ENCODE measurements at regions not wholly inside any gene's neighbourhood (a gene's known extent, or its start where the extent isn't known, plus 50 kb on each side); places are given as distances from the start of the nearest gene placed in this dataset.
"Not testable (repeated sequence)": the region's sequence is repeated elsewhere in the genome, so short reads cannot be mapped to it uniquely, and the experiment has no call there.

- no peak for ATAC-seq
- H3K4me1 Mint-ChIP-seq (ENCODE audit: low read depth), result no peaks in the 10 kb centered on the region
- H3K36me3 Mint-ChIP-seq (ENCODE audit: low read depth), result no peaks in the 10 kb centered on the region
- H3K27me3 Mint-ChIP-seq (ENCODE audit: low read depth), result no peaks in the 10 kb centered on the region
- POLR2A ChIA-PET, result no interaction called here
- no peak overlapping the region for H3K4me3 Mint-ChIP-seq
- no peaks in the 10 kb centered on the region for H3K9me3 Mint-ChIP-seq (ENCODE audit: insufficient read depth)
- DNase-seq, result peak; percentile 49
- H3K27ac Mint-ChIP-seq, result no peak overlapping the region
- CTCF ChIA-PET, result interaction anchor here (0.8 kb wide), 2 partner anchors 11 to 24 kb away, joined by 3 read pairs; no protein-coding TSS in a partner anchor
These were observed 207.9 kb upstream of the MYO3A start for GRCh38 chr10:25725917-25726716.

- no peak for DNase-seq
- Mint-ChIP-seq H3K4me1 (ENCODE audit: low read depth) (no peaks in the 10 kb centered on the region), H3K4me3 (no peak overlapping the region), H3K27ac (no peak overlapping the region), H3K36me3 (ENCODE audit: low read depth) (no peaks in the 10 kb centered on the region), H3K9me3 (ENCODE audit: insufficient read depth) (no peaks in the 10 kb centered on the region), H3K27me3 (ENCODE audit: low read depth) (no peaks in the 10 kb centered on the region)
- no peak for ATAC-seq
- ChIA-PET POLR2A (no interaction called here), CTCF (no interaction called here)
These were observed 195.3 kb upstream of the MYO3A start for GRCh38 chr10:25738776-25739175.

- Mint-ChIP-seq H3K36me3 (ENCODE audit: low read depth) (no peaks in the 10 kb centered on the region), H3K4me3 (no peak overlapping the region), H3K27me3 (ENCODE audit: low read depth) (no peaks in the 10 kb centered on the region), H3K9me3 (ENCODE audit: insufficient read depth) (no peaks in the 10 kb centered on the region), H3K4me1 (ENCODE audit: low read depth) (no peaks in the 10 kb centered on the region), H3K27ac (no peak overlapping the region)
- POLR2A ChIA-PET, result no interaction called here
- DNase-seq (no peak), ATAC-seq (no peak)
- CTCF ChIA-PET, result no interaction called here
These were observed 190.2 kb upstream of the MYO3A start for GRCh38 chr10:25743832-25744231.

GRCh38 chr10:25744574-25744973 is 189.5 kb upstream of the MYO3A start:
- no peak overlapping the region for H3K27ac Mint-ChIP-seq
- POLR2A ChIA-PET, result no interaction called here

GRCh38 chr10:25745976-25746375 is 188.1 kb upstream of the MYO3A start:
- Mint-ChIP-seq H3K27ac (no peak overlapping the region), H3K4me1 (ENCODE audit: low read depth) (no peaks in the 10 kb centered on the region), H3K9me3 (ENCODE audit: insufficient read depth) (no peaks in the 10 kb centered on the region), H3K27me3 (ENCODE audit: low read depth) (no peaks in the 10 kb centered on the region), H3K36me3 (ENCODE audit: low read depth) (no peaks in the 10 kb centered on the region), H3K4me3 (no peak overlapping the region)
- POLR2A ChIA-PET, result no interaction called here
- DNase-seq, result no peak
- CTCF ChIA-PET, result no interaction called here
- no peak for ATAC-seq

More at GRCh38 chr10:25744574-25744973, 189.5 kb upstream of the MYO3A start:
- no peaks in the 10 kb centered on the region for H3K27me3 Mint-ChIP-seq (ENCODE audit: low read depth)
- CTCF ChIA-PET, result no interaction called here
- no peaks in the 10 kb centered on the region for H3K36me3 Mint-ChIP-seq (ENCODE audit: low read depth)
- H3K4me3 Mint-ChIP-seq, result no peak overlapping the region
- DNase-seq (no peak), ATAC-seq (no peak)
- H3K9me3 Mint-ChIP-seq (ENCODE audit: insufficient read depth), result no peaks in the 10 kb centered on the region
- no peaks in the 10 kb centered on the region for H3K4me1 Mint-ChIP-seq (ENCODE audit: low read depth)

- H3K4me1 Mint-ChIP-seq (ENCODE audit: low read depth), result no peaks in the 10 kb centered on the region
- H3K36me3 Mint-ChIP-seq (ENCODE audit: low read depth), result no peaks in the 10 kb centered on the region
- DNase-seq, result no peak
- ChIA-PET POLR2A (no interaction called here), CTCF (no interaction called here)
- no peak for ATAC-seq
- no peak overlapping the region for H3K27ac Mint-ChIP-seq
- H3K9me3 Mint-ChIP-seq (ENCODE audit: insufficient read depth), result no peaks in the 10 kb centered on the region
- no peak overlapping the region for H3K4me3 Mint-ChIP-seq
- H3K27me3 Mint-ChIP-seq (ENCODE audit: low read depth), result no peaks in the 10 kb centered on the region
These were observed 186.9 kb upstream of the MYO3A start for GRCh38 chr10:25747084-25747483.

- no peak overlapping the region for H3K27ac Mint-ChIP-seq
- no peaks in the 10 kb centered on the region for H3K36me3 Mint-ChIP-seq (ENCODE audit: low read depth)
- no peaks in the 10 kb centered on the region for H3K9me3 Mint-ChIP-seq (ENCODE audit: insufficient read depth)
- H3K4me1 Mint-ChIP-seq (ENCODE audit: low read depth), result no peaks in the 10 kb centered on the region
- POLR2A ChIA-PET, result no interaction called here
- no peaks in the 10 kb centered on the region for H3K27me3 Mint-ChIP-seq (ENCODE audit: low read depth)
- no peak overlapping the region for H3K4me3 Mint-ChIP-seq
- ATAC-seq (no peak), DNase-seq (no peak)
- CTCF ChIA-PET, result interaction anchor here (0.6 kb wide), 1 partner anchor 10 kb away, joined by 3 read pairs; no protein-coding TSS in a partner anchor
These were observed 185.5 kb upstream of the MYO3A start for GRCh38 chr10:25748509-25748908.

- H3K27ac Mint-ChIP-seq, result no peak overlapping the region
- CTCF ChIA-PET, result no interaction called here
- no peaks in the 10 kb centered on the region for H3K9me3 Mint-ChIP-seq (ENCODE audit: insufficient read depth)
- DNase-seq (no peak), ATAC-seq (no peak)
- no peaks in the 10 kb centered on the region for H3K27me3 Mint-ChIP-seq (ENCODE audit: low read depth)
- no peaks in the 10 kb centered on the region for H3K36me3 Mint-ChIP-seq (ENCODE audit: low read depth)
- POLR2A ChIA-PET, result no interaction called here
- no peak overlapping the region for H3K4me3 Mint-ChIP-seq
- H3K4me1 Mint-ChIP-seq (ENCODE audit: low read depth), result no peaks in the 10 kb centered on the region
These were observed 180.3 kb upstream of the MYO3A start for GRCh38 chr10:25753776-25754175.

- H3K27me3 Mint-ChIP-seq (ENCODE audit: low read depth); H3K36me3 Mint-ChIP-seq (ENCODE audit: low read depth); POLR2A ChIA-PET; ATAC-seq; H3K9me3 Mint-ChIP-seq (ENCODE audit: insufficient read depth); H3K4me3 Mint-ChIP-seq; DNase-seq; CTCF ChIA-PET; H3K27ac Mint-ChIP-seq; H3K4me1 Mint-ChIP-seq (ENCODE audit: low read depth): not testable (repeated sequence)
These were observed 178.2 kb upstream of the MYO3A start for GRCh38 chr10:25755874-25756273.

- no peaks in the 10 kb centered on the region for H3K9me3 Mint-ChIP-seq (ENCODE audit: insufficient read depth)
- ChIA-PET CTCF (no interaction called here), POLR2A (no interaction called here)
- no peak overlapping the region for H3K27ac Mint-ChIP-seq
- DNase-seq, result no peak
- H3K4me1 Mint-ChIP-seq (ENCODE audit: low read depth), result no peaks in the 10 kb centered on the region
- H3K27me3 Mint-ChIP-seq (ENCODE audit: low read depth), result no peaks in the 10 kb centered on the region
- H3K36me3 Mint-ChIP-seq (ENCODE audit: low read depth), result no peaks in the 10 kb centered on the region
- ATAC-seq, result no peak
- H3K4me3 Mint-ChIP-seq, result no peak overlapping the region
These were observed 177.2 kb upstream of the MYO3A start for GRCh38 chr10:25756784-25757183.

GRCh38 chr10:25758041-25758457 is 176.0 kb upstream of the MYO3A start:
- ChIA-PET POLR2A (no interaction called here), CTCF (interaction anchor here (0.6 to 1.0 kb wide), 3 partner anchors 10 to 117 kb away, joined by 3 read pairs; no protein-coding TSS in a partner anchor)
- Mint-ChIP-seq H3K27me3 (ENCODE audit: low read depth) (no peaks in the 10 kb centered on the region), H3K4me3 (no peak overlapping the region), H3K9me3 (ENCODE audit: insufficient read depth) (no peaks in the 10 kb centered on the region), H3K4me1 (ENCODE audit: low read depth) (no peaks in the 10 kb centered on the region), H3K36me3 (ENCODE audit: low read depth) (no peaks in the 10 kb centered on the region), H3K27ac (no peak overlapping the region)
- DNase-seq (no peak), ATAC-seq (no peak)

GRCh38 chr10:25758511-25758910 is 175.5 kb upstream of the MYO3A start:
- H3K9me3 Mint-ChIP-seq (ENCODE audit: insufficient read depth), result no peaks in the 10 kb centered on the region
- POLR2A ChIA-PET, result no interaction called here
- H3K4me3 Mint-ChIP-seq, result no peak overlapping the region
- H3K4me1 Mint-ChIP-seq (ENCODE audit: low read depth), result no peaks in the 10 kb centered on the region
- ATAC-seq (no peak), DNase-seq (no peak)
- H3K27ac Mint-ChIP-seq, result no peak overlapping the region
- no peaks in the 10 kb centered on the region for H3K36me3 Mint-ChIP-seq (ENCODE audit: low read depth)
- CTCF ChIA-PET, result interaction anchor here (0.6 kb wide), 2 partner anchors 10 to 55 kb away, joined by 3 read pairs; no protein-coding TSS in a partner anchor
- H3K27me3 Mint-ChIP-seq (ENCODE audit: low read depth), result no peaks in the 10 kb centered on the region

- POLR2A ChIA-PET, result no interaction called here
- CTCF ChIA-PET, result no interaction called here
- H3K4me1 Mint-ChIP-seq (ENCODE audit: low read depth), result no peaks in the 10 kb centered on the region
- no peak overlapping the region for H3K4me3 Mint-ChIP-seq
- H3K27me3 Mint-ChIP-seq (ENCODE audit: low read depth), result peaks cover 7% of the 10 kb centered on the region
- ATAC-seq (no peak), DNase-seq (no peak)
- H3K36me3 Mint-ChIP-seq (ENCODE audit: low read depth), result no peaks in the 10 kb centered on the region
- no peaks in the 10 kb centered on the region for H3K9me3 Mint-ChIP-seq (ENCODE audit: insufficient read depth)
- no peak overlapping the region for H3K27ac Mint-ChIP-seq
These were observed 172.1 kb upstream of the MYO3A start for GRCh38 chr10:25761937-25762336.
